RWPE1 (cell line): ENCODE measurements at regions not wholly inside any gene's neighbourhood (a gene's known extent, or its start where the extent isn't known, plus 50 kb on each side); places are given as distances from the start of the nearest gene placed in this dataset.

Source experiments
- CTCF ChIA-PET: fragments of 350-600 bp; sonication (Branson Sonifier 250); formaldehyde crosslinking; extraction: SDS; loops from one replicate; lab custom pipeline; 2021; lab: Yijun Ruan, JAX
- POLR2A ChIA-PET: fragments of 400-600 bp; formaldehyde crosslinking; extraction: SDS; loops from one replicate; lab custom pipeline; 2020; ENCODE audit warnings: antibody characterized with exemption; ENCODE audit not compliant: low non-redundant PET; lab: Yijun Ruan, JAX
- DNase-seq: peaks from one replicate; pipeline ENCODE4 v3.0.0; 2012; ENCODE audit warnings: low spot score
- H3K27ac ChIP-seq: fragments of 450-650 bp; 2 replicates; pipeline ENCODE4 v1.5.1; 2017
- TF ChIP-seq, protein P1 (sequence below): fragments of 450-650 bp; conservative IDR thresholded peaks from 2 replicates; pipeline ENCODE4 v1.5.1; 2017; ENCODE audit warnings: low read depth, mild to moderate bottlenecking

DNA sequence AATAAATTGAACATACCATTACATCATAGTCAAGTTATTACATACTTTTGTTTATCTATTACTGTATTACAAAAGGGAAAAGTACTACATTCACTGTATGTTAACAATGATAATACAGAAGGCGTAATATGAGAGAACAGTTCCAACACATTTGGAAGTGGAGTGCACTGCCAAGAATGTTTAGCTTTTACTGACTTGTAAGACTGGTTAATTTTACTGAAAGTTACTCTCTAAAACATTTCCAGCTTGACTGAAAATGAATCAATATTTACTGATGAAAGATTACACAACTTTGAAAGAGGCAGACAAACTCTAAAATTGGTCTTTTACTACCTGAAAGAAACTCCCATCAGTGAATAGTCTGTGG lies 728.5 kb downstream of the FSCB start:
- DNase-seq: no peak
- POLR2A ChIA-PET: no interaction called here
- TF ChIP-seq, protein P1, sequence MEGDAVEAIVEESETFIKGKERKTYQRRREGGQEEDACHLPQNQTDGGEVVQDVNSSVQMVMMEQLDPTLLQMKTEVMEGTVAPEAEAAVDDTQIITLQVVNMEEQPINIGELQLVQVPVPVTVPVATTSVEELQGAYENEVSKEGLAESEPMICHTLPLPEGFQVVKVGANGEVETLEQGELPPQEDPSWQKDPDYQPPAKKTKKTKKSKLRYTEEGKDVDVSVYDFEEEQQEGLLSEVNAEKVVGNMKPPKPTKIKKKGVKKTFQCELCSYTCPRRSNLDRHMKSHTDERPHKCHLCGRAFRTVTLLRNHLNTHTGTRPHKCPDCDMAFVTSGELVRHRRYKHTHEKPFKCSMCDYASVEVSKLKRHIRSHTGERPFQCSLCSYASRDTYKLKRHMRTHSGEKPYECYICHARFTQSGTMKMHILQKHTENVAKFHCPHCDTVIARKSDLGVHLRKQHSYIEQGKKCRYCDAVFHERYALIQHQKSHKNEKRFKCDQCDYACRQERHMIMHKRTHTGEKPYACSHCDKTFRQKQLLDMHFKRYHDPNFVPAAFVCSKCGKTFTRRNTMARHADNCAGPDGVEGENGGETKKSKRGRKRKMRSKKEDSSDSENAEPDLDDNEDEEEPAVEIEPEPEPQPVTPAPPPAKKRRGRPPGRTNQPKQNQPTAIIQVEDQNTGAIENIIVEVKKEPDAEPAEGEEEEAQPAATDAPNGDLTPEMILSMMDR: no peak
- H3K27ac ChIP-seq: no peak overlapping the region
- CTCF ChIA-PET: no interaction called here

DNA sequence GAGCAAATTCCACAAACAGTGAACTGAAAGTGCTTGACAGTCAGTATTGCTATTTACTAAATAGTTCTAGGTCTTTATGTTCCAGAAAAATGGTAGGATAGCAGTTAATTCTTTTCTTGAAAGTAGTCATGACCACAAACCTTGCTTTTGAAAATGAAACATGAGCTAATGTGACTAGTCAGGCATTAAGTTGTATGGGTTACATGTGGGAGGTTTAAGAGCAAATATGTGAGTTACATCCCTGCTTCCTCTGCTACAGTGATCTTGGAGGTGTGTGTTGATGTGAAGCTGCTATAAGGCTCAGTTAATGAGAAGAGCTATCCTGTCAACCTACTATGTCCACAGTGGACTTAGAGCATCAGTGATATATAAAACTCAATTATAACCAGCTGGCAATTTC lies 741.6 kb downstream of the FSCB start:
- DNase-seq: no peak
- CTCF ChIA-PET: no interaction called here

DNA sequence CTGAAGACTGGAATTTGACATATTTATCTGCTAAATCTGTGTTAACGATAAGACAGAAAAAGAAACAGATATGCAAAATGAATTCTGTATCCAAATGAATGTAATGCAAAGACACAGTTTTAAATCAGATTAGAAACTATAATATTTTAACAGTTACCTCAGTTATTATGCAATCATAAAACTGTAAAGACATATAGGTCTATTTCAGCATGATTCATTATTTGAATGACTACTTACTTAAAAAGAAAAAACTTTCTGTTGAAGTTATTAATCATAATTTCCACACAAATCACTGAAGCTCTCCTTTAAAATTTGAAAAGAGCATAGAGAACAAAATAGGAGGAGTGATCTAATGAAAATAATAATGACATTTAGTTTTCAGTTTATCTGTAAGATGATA lies 742.6 kb downstream of the FSCB start:
- no peak for DNase-seq
- TF ChIP-seq, protein P1: no peak
- POLR2A ChIA-PET: no interaction called here
- no peak overlapping the region for H3K27ac ChIP-seq
- CTCF ChIA-PET: no interaction called here

More for the DNA sequence above, 741.6 kb downstream of the FSCB start:
- H3K27ac ChIP-seq: no peak overlapping the region
- POLR2A ChIA-PET: no interaction called here
- TF ChIP-seq, protein P1: no peak

GRCh38 chr14:43755707-43756106 lies 751.4 kb downstream of the FSCB start:
- H3K27ac ChIP-seq: no peak overlapping the region
- TF ChIP-seq, protein P1: no peak
- ChIA-PET CTCF (no interaction called here), POLR2A (no interaction called here)
- no peak for DNase-seq

DNA sequence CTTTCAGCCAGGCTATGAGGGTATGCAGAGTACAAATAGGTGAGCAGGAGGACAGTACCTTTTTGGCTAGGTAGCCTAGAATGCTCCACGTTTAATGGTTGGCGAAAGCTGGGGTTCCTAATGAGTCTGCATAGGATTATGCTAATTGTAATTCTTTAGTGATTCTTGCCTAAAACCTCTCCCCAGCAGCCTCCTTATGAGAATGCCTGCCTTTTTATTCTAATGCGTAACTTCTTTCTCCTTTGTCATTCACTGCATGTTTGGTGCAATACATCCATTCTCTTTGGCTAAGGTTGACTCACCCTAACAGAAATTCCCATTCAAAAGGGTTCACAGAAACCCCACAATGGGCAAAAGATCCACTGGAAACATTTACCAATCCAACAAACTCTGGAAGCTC lies 752.2 kb downstream of the FSCB start:
- DNase-seq: no peak
- H3K27ac ChIP-seq: no peak overlapping the region
- TF ChIP-seq, protein P1: no peak
- CTCF ChIA-PET: no interaction called here
- POLR2A ChIA-PET: no interaction called here

DNA sequence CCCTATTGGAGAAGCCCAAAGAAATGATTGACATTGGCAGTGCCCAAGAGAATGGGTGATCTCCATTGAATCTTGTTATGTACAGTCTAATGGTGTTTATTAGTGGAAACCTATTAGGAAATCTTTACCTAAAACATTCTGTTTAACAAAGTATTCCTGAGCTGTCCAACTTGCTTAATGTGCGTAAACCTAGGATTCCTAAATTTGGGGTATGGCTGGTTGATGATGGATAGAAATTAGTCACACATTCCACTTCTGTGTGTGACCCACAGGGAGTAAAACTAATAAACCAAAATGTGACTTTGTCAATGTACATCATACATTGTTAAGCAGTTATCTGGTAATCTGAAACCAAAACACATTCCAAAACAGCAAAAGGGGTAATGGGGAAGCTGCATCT lies 761.3 kb downstream of the FSCB start:
- TF ChIP-seq, protein P1: no peak
- CTCF ChIA-PET: no interaction called here
- DNase-seq: no peak
- no peak overlapping the region for H3K27ac ChIP-seq
- POLR2A ChIA-PET: no interaction called here

DNA sequence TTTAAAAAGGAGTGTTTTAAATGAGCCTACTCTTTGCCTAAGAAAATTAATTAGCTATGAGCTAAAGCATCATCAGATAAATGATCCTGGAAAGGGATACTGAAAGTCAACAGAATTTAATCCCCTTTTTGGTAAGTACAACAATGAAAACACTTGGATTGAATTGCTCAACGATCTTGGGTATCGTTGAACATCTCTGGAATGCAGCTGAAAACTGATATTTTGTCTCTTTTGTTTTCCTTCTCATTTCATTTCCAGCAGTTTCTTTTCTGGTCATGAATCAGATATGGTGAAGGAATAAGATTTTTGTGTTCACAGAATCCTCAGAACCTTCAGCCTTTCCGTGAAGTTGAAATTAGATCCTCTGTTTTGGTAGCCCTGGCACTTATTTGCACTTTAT lies 771.2 kb downstream of the FSCB start:
- DNase-seq: no peak
- POLR2A ChIA-PET: no interaction called here
- CTCF ChIA-PET: no interaction called here
- TF ChIP-seq, protein P1: no peak
- H3K27ac ChIP-seq: no peak overlapping the region
